ENCODE measurements at regions not wholly inside any gene's neighbourhood (a gene's known extent, or its start where the extent isn't known, plus 50 kb on each side); places are given as distances from the start of the nearest gene placed in this dataset.
"Not testable (repeated sequence)": the region's sequence is repeated elsewhere in the genome, so short reads cannot be mapped to it uniquely, and the experiment has no call there.

DNA sequence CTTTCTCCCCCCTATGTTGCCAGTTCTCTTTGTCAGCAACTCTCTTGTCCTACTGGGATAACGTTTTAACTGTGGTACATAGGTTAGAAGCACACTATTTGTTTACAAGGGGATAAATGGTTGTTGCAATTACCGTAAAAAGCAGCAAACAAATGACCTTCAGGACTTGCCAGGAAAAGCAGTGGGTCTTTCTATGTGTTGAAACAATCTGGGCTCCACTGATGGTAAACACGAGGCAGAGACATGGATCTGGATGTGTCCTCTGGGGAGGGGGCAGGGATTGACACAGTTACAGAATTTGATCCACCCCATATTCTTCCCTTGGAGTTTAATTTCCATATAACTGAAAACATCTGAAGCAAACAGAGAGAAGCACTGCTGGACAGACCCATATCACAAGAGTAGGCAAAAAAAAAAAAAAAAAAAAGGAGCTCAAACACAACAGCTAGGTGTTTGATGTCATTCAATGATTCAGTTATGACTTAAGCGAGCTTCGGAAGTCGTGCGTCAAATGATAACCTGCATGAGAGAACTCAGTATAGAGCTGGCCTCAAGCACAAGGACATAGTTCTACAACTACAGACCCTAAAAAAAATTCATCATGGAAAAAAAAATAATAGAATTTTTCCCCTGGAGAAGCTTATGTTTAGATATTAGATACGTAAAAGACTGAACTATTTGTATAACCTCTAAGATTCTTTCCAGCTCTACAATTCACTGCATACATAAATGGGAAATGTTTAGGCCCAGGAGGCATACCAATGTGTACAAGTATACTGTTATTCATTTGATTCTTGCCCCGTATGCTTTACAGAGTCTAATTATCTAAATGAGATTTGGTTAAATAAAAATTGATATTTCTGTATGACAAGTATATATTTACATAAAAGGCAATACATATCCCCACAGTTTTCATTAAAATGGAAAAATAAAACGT, 127.7 kb downstream of the ALDH8A1 start:
- no peak for DNase-seq

GRCh38 chr6:134821397-134821796, 128.5 kb downstream of the ALDH8A1 start:
- DNase-seq = no peak

- DNase-seq = no peak
Observed at GRCh38 chr6:134819863-134820800, 129.8 kb downstream of the ALDH8A1 start.

GRCh38 chr6:134819236-134819635, 130.7 kb downstream of the ALDH8A1 start:
- no peak for DNase-seq

DNA sequence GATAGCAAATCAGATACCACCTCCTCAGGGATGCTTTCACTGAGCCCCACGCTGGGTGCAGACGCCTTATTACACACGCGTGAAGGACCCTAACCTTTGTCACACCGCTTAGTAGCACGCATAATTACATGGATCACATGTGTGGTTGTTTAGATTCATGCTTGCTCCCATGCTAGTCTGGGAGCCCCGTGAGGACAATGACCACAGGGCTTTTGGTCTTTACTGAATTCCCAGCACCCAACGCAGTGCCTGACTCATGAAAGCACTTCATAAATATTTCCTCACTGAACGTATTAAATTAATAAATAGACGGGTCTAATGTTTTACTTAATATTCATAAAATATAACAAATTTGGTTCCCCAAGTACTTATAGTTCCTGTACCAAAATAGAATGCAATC, 132.5 kb downstream of the ALDH8A1 start:
- no peak for DNase-seq

DNA sequence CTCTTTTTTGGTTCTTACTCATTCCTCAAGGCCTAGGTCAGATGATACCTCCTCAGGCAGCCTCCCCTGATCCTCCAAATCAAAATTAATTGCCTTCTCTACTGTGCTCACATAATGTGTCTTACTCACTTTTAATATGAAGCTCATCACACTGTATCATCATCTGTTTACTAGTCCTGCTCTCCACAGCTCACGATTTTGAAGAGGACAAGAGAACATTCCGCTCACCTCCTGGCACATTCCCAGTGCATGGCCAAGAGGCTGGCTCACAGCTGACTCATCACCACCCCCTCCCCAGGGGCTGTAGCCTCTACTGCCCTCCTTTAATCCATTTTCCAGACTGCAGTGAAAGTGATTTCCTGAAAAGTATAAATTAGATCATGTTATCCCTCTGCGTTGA, 133.1 kb downstream of the ALDH8A1 start:
- no peak for DNase-seq

GRCh38 chr6:134816300-134816699, 133.6 kb downstream of the ALDH8A1 start:
- DNase-seq = no peak

- no peak for DNase-seq
Observed at GRCh38 chr6:134814076-134814695, 135.7 kb downstream of the ALDH8A1 start.

DNA sequence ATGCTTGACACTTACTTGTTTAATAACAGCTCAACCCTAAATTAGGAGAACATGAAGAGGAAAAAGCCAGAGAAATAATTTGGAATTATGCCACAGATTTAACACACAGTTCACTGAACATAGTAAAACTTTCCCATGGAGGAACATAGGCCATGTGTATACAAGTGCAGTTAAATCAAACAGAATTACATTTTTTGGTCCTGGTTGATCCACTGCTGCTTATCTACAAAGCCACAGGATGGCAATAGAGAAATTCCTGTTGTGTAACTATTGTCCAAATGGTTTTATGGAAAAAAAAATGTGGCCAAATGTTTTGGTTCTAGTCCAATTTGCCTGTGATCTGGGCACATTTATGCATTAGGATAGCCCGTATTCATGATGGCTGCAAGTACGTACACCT, 136.8 kb downstream of the ALDH8A1 start:
- no peak for DNase-seq

- no peak for DNase-seq
Observed at GRCh38 chr6:134810402-134810801, 139.5 kb downstream of the ALDH8A1 start.

DNA sequence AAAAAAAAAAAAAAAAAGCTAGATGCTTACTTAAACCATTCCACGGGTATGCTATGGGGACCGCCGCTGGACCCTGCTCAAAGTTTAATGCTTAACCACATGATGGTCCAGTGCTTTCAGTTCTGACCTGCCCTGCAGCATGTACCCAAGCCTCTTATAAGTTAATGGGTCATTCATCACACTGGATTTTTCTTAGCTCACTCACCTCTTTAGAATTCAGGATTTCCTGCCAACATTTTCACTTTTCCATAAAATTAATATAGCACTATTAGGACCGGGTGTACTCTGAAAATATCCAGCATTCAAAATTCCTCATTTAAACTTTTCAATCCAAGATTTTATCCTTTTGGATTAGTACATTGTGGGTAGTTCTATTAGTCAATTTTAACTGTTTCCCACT, 140.8 kb downstream of the ALDH8A1 start:
- DNase-seq = no peak

DNA sequence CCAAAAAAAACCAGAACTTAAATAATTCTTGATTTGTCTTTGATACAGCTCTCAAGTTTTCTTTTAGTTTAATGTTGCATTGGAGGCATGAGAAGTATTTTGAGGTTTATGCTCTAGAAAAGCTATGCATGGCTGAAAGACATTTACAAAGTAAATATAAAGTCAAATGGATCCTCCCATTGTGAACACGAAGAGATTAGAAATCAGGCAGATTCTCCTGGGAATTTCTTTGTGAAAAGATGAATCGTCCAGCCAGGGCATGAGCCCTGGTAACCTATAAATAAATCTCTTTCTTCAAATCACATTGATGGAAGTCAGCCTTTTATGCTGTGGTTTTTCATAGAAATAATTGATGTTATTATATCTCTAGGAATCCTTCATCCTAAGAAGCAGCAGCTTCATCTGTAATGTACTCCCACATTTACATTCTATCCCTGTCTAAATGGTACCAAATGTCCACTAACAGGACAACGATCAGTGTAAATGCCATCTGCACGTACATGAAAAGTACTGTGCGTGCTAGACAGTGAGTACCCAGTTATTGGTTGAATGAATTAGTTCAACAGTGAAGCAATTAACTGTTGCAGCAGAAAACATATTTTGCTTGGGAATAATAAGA, 143.6 kb downstream of the ALDH8A1 start:
- no peak for DNase-seq

DNA sequence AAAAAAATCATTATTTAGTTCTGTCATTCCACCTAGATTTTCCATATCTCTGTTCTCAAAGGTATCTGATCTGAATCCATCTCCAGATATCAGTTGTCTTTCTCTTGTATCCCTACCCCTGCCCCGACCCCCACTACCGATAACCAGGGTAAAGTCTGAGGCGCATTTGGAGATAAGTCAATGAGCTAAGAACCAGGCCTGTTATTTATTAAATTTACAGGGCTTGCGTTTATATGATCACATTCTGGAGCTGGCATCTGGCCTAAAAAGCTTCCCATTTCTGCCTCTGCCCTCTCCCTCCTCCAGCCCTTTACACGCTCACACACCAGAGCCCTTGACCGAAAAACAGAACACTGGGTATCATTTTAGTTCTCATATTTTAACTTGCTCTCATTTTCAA, 144.7 kb downstream of the ALDH8A1 start:
- DNase-seq = no peak

GRCh38 chr6:134804311-134804710, 145.6 kb downstream of the ALDH8A1 start:
- DNase-seq = not testable (repeated sequence)

- DNase-seq = no peak
Observed at GRCh38 chr6:134802426-134803058, 147.4 kb downstream of the ALDH8A1 start.

- DNase-seq = no peak
Observed at GRCh38 chr6:134797400-134798113, 152.3 kb downstream of the ALDH8A1 start.

GRCh38 chr6:134795691-134796090, 154.2 kb downstream of the ALDH8A1 start:
- no peak for DNase-seq

GRCh38 chr6:134795001-134795400, 154.9 kb downstream of the ALDH8A1 start:
- no peak for DNase-seq

DNA sequence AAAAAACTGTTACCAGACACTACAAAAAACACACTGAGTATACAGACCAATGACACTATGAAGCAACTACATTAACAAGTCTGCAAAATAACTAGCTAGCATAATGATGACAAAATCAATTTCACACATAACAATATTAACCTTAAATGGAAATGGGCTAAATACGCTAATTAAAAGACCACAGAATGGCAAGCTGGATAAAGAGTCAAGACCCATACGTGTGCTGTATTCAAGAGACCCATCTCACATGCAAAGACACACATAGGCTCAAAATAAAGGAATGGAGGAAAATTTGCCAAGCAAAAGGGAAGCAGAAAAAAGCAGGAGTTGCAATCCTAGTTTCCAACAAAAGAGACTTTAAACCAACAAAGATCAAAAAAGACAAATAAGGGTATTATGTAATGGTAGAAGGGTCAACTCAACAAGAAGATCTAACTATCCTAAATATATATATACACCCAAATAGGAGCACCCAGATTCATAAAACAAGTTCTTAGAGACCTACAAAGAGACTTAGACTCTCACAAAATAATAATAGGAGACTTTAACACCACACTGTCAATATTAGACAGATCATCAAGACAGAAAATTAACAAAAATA, 158.6 kb downstream of the ALDH8A1 start:
- DNase-seq = not testable (repeated sequence)

GRCh38 chr6:134787261-134787877, 162.5 kb downstream of the ALDH8A1 start:
- DNase-seq = no peak

DNA sequence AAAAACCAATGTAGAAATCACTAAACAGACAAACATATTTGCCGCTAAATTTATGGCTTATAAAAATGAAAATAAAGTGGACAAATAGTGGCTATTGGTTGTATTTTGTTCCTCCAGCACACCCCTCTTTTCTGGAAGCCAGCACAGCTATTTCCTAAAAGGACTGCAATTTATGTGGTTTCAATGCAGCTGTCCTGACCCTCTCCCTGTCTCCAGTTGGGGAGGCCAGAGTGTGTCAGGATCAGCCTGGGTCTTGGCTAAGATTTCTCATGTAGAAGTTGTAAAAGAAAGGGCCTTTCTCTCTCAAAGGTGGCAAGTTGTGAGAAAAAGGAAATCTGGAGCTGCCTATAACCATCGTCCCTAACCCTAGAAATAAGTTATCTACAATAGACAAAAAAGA, 165.6 kb downstream of the ALDH8A1 start:
- DNase-seq = no peak

Measured in activated T-cell treated with anti-CD3 and anti-CD28 coated beads, Interleukin-2, amount 50 U/mL, for 48 hours (primary cell).